Hepatic stellate cell (primary cell): ENCODE measurements at regions not wholly inside any gene's neighbourhood (a gene's known extent, or its start where the extent isn't known, plus 50 kb on each side); places are given as distances from the start of the nearest gene placed in this dataset.

ENCODE experiments used
- DNase-seq: peaks from one replicate; pipeline ENCODE4 v3.0.0; 2011; ENCODE audit warnings: low spot score

GRCh38 chr3:78421247-78421966 lies 1346.4 kb downstream of the ROBO1 start:
- DNase-seq: no peak

- DNase-seq: no peak
Observed at GRCh38 chr3:78424656-78425055, 1343.1 kb downstream of the ROBO1 start.

- DNase-seq: no peak
Observed at GRCh38 chr3:78426454-78426853, 1341.3 kb downstream of the ROBO1 start.

GRCh38 chr3:78427303-78427702 lies 1340.5 kb downstream of the ROBO1 start:
- DNase-seq: no peak

- no peak for DNase-seq
Observed at GRCh38 chr3:78430741-78431140, 1337.1 kb downstream of the ROBO1 start.

GRCh38 chr3:78434801-78435200 lies 1333.0 kb downstream of the ROBO1 start:
- no peak for DNase-seq

GRCh38 chr3:78455166-78455565 lies 1312.6 kb downstream of the ROBO1 start:
- no peak for DNase-seq

- no peak for DNase-seq
Observed at GRCh38 chr3:78455712-78456433, 1311.9 kb downstream of the ROBO1 start.

GRCh38 chr3:78459796-78460195 lies 1308.0 kb downstream of the ROBO1 start:
- no peak for DNase-seq

GRCh38 chr3:78462021-78462420 lies 1305.8 kb downstream of the ROBO1 start:
- no peak for DNase-seq

GRCh38 chr3:78476076-78476475 lies 1291.7 kb downstream of the ROBO1 start:
- no peak for DNase-seq

GRCh38 chr3:78481050-78481449 lies 1286.7 kb downstream of the ROBO1 start:
- no peak for DNase-seq

- DNase-seq: no peak
Observed at GRCh38 chr3:78483090-78483489, 1284.7 kb downstream of the ROBO1 start.

GRCh38 chr3:78494851-78495250 lies 1272.9 kb downstream of the ROBO1 start:
- DNase-seq: no peak

- no peak for DNase-seq
Observed at GRCh38 chr3:78495301-78495700, 1272.5 kb downstream of the ROBO1 start.

GRCh38 chr3:78496501-78496900 lies 1271.3 kb downstream of the ROBO1 start:
- DNase-seq: no peak

- no peak for DNase-seq
Observed at GRCh38 chr3:78497021-78497420, 1270.8 kb downstream of the ROBO1 start.

GRCh38 chr3:78497767-78498166 lies 1270.0 kb downstream of the ROBO1 start:
- DNase-seq: no peak

GRCh38 chr3:78506061-78506460 lies 1261.7 kb downstream of the ROBO1 start:
- no peak for DNase-seq

GRCh38 chr3:78506581-78507195 lies 1261.1 kb downstream of the ROBO1 start:
- no peak for DNase-seq

- no peak for DNase-seq
Observed at GRCh38 chr3:78507196-78507984, 1260.4 kb downstream of the ROBO1 start.

- no peak for DNase-seq
Observed at GRCh38 chr3:78511840-78512239, 1256.0 kb downstream of the ROBO1 start.
